Activated naive CD8-positive, alpha-beta T cell treated with anti-CD3 and anti-CD28 coated beads, Interleukin-2, amount 50 U/mL, for 24 hours (primary cell): ENCODE measurements at regions not wholly inside any gene's neighbourhood (a gene's known extent, or its start where the extent isn't known, plus 50 kb on each side); places are given as distances from the start of the nearest gene placed in this dataset.
"Not testable (repeated sequence)": the region's sequence is repeated elsewhere in the genome, so short reads cannot be mapped to it uniquely, and the experiment has no call there.

Experiments
- ATAC-seq: fragments of 150-1000 bp; cut with Tn5 transposase; one replicate; pipeline ENCODE4 v1.10.0; 2021
- DNase-seq: peaks from one replicate; pipeline ENCODE4 v3.0.0; 2021
- H3K27ac Mint-ChIP-seq: one replicate; pipeline ENCODE4 v1.8.0; 2021; ENCODE audit warnings: mild to moderate bottlenecking, mixed read lengths
- H3K27me3 Mint-ChIP-seq: one replicate; pipeline ENCODE4 v1.8.0; 2021; ENCODE audit warnings: mixed read lengths
- H3K36me3 Mint-ChIP-seq: one replicate; pipeline ENCODE4 v1.8.0; 2021; ENCODE audit warnings: low read depth, mixed read lengths
- H3K4me1 Mint-ChIP-seq: one replicate; pipeline ENCODE4 v1.8.0; 2021; ENCODE audit warnings: mixed read lengths
- H3K4me3 Mint-ChIP-seq: one replicate; pipeline ENCODE4 v1.8.0; 2021; ENCODE audit warnings: mild to moderate bottlenecking, moderate library complexity, mixed read lengths
- H3K9me3 Mint-ChIP-seq: one replicate; pipeline ENCODE4 v1.8.0; 2021; ENCODE audit warnings: mixed read lengths

GRCh38 chr2:22126106-22126505 lies 1002.3 kb downstream of the TDRD15 start:
- H3K27me3 Mint-ChIP-seq: no peaks in the 10 kb centered on the region
- DNase-seq (no peak), ATAC-seq (no peak)
- H3K4me1 Mint-ChIP-seq: no peaks in the 10 kb centered on the region
- H3K9me3 Mint-ChIP-seq: peaks cover 22% of the 10 kb centered on the region
- H3K36me3 Mint-ChIP-seq: no peaks in the 10 kb centered on the region
- no peak overlapping the region for H3K27ac Mint-ChIP-seq
- no peak overlapping the region for H3K4me3 Mint-ChIP-seq

DNA sequence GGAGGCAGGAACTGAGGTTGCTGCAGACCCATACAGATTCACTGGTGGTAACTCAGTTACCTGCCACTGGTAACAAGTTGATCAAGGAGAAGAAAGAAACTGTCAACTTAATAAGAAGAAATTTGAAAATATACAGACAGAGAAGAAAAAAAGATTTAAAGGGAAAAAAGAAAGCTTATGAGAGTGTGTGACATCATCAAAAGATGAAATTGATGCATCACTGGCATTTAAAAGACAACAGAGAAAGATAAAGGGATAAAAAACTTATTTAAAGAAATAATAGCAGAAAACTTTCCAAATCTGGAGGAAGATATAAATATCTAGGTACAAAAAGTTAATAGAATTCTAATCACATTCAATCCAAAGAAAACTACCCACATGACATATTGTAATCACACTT lies 1003.2 kb downstream of the TDRD15 start:
- no peak overlapping the region for H3K27ac Mint-ChIP-seq
- H3K4me1 Mint-ChIP-seq: no peaks in the 10 kb centered on the region
- H3K36me3 Mint-ChIP-seq: no peaks in the 10 kb centered on the region
- DNase-seq (no peak), ATAC-seq (no peak)
- H3K27me3 Mint-ChIP-seq: no peaks in the 10 kb centered on the region
- no peak overlapping the region for H3K4me3 Mint-ChIP-seq
- H3K9me3 Mint-ChIP-seq: peaks cover 18% of the 10 kb centered on the region

DNA sequence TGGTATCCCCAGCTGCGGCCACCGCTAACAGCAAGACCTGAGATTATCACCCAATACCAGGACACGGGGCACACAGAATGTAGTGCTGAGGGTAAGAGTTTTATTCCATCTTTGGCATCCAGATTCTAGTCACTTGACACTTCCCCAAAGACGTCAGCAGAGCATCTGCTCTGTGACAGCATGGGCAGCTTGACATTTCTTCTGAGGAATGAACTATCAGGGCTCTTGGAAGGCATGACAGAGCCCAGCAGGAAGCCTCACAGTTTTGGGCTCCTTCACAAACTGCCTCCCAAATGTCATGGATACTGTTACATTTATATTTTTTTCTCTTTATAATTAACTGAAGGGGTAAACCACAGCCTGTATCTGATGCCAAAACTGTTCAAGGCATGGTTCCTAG lies 1010.7 kb downstream of the TDRD15 start:
- ATAC-seq (no peak), DNase-seq (no peak)
- no peaks in the 10 kb centered on the region for H3K4me1 Mint-ChIP-seq
- H3K27ac Mint-ChIP-seq: no peak overlapping the region
- peaks cover 17% of the 10 kb centered on the region for H3K9me3 Mint-ChIP-seq
- no peaks in the 10 kb centered on the region for H3K36me3 Mint-ChIP-seq
- H3K27me3 Mint-ChIP-seq: no peaks in the 10 kb centered on the region
- H3K4me3 Mint-ChIP-seq: no peak overlapping the region

GRCh38 chr2:22136446-22136845 lies 1012.7 kb downstream of the TDRD15 start:
- Mint-ChIP-seq H3K4me1 (no peaks in the 10 kb centered on the region), H3K36me3 (no peaks in the 10 kb centered on the region), H3K27ac (no peak overlapping the region), H3K27me3 (no peaks in the 10 kb centered on the region), H3K9me3 (peaks cover 22% of the 10 kb centered on the region), H3K4me3 (no peak overlapping the region)
- no peak for ATAC-seq
- no peak for DNase-seq

DNA sequence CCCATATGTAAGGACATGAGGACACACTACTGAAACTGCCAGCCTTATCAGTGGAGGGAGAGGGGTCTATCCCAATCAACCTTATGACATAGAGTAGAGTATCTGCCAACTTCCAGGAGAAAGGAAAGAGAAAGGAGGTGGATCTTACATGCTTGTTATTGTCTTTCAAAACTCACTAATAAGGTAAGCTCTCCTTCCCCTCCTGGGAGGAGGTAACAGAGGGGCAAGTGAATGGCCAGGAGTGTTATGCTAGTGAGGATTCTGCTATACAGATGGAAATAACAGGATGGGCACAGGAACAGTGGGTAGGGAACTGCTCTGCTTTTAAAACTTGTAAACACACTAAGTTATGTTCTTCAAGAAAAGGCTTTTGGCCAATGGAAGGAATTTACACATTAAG lies 1020.1 kb downstream of the TDRD15 start:
- H3K9me3 Mint-ChIP-seq: peaks cover 26% of the 10 kb centered on the region
- no peak for DNase-seq
- H3K27me3 Mint-ChIP-seq: no peaks in the 10 kb centered on the region
- no peak for ATAC-seq
- no peaks in the 10 kb centered on the region for H3K36me3 Mint-ChIP-seq
- no peaks in the 10 kb centered on the region for H3K4me1 Mint-ChIP-seq
- H3K4me3 Mint-ChIP-seq: no peak overlapping the region
- no peak overlapping the region for H3K27ac Mint-ChIP-seq

GRCh38 chr2:22153931-22154613 lies 1030.3 kb downstream of the TDRD15 start:
- Mint-ChIP-seq H3K27ac (no peak overlapping the region), H3K36me3 (no peaks in the 10 kb centered on the region), H3K9me3 (peaks cover 12% of the 10 kb centered on the region), H3K4me3 (no peak overlapping the region), H3K27me3 (no peaks in the 10 kb centered on the region), H3K4me1 (no peaks in the 10 kb centered on the region)
- DNase-seq (no peak), ATAC-seq (no peak)

DNA sequence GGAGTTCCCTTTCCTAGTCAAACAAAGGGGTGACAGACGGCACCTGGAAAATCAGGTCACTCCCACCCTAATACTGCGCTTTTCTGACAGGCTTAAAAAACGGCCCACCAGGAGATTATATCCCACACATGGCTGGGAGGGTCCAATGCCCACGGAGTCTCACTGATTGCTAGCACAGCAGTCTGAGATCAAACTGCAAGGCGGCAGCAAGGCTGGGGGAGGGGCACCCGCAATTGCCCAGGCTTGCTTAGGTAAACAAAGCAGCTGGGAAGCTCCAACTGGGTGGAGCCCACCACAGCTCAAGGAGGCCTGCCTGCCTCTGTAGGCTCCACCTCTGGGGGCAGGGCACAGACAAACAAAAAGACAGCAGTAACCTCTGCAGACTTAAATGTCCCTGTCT lies 1032.9 kb downstream of the TDRD15 start:
- H3K4me1 Mint-ChIP-seq, H3K27me3 Mint-ChIP-seq, ATAC-seq, H3K4me3 Mint-ChIP-seq, DNase-seq, H3K36me3 Mint-ChIP-seq, H3K27ac Mint-ChIP-seq, H3K9me3 Mint-ChIP-seq: not testable (repeated sequence)

DNA sequence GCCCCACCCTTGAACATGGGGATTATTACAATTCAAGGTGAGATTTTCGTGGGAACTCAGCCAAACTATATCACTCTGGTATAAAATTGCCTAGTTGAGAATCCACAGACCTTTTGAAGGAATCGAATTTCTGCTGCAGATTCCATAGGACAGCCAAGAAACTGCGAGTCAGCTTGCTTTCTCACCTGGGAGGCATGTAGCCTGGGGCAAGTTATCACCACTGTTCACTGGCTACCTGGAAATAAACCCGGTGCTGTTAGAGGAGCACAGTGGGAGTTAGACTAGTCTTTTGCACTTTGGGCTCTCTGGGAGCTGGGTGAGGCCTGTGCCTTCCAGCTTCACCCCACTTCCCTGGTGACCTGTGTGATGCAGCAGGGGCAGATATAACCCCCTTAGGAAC lies 1043.5 kb downstream of the TDRD15 start:
- Mint-ChIP-seq H3K4me1 (no peaks in the 10 kb centered on the region), H3K27ac (no peak overlapping the region), H3K27me3 (no peaks in the 10 kb centered on the region), H3K4me3 (no peak overlapping the region), H3K9me3 (peaks cover 35% of the 10 kb centered on the region), H3K36me3 (no peaks in the 10 kb centered on the region)
- no peak for DNase-seq
- no peak for ATAC-seq

DNA sequence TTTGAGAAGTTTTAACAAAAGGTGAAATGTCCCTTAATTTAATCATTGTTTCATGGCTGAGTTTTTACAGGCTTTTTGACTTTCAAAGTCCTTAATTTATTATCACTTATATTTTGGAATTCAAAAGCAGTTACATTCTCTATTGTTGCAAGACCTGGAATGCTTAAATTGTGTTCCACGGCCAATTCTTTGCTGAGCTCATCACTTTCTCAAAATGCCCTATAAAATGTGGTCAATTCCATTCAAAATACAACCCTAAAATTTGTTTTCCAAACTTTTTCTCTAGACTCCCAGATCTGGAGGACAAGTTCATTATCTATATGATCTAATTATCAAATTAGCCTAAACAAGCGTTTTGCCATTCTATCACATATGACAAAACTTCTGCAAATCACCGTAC lies 1051.2 kb downstream of the TDRD15 start:
- no peak overlapping the region for H3K27ac Mint-ChIP-seq
- ATAC-seq (no peak), DNase-seq (no peak)
- H3K9me3 Mint-ChIP-seq: peaks cover 18% of the 10 kb centered on the region
- no peak overlapping the region for H3K4me3 Mint-ChIP-seq
- no peaks in the 10 kb centered on the region for H3K36me3 Mint-ChIP-seq
- H3K27me3 Mint-ChIP-seq: no peaks in the 10 kb centered on the region
- H3K4me1 Mint-ChIP-seq: no peaks in the 10 kb centered on the region

- Mint-ChIP-seq H3K27me3 (no peaks in the 10 kb centered on the region), H3K36me3 (no peaks in the 10 kb centered on the region), H3K4me1 (no peaks in the 10 kb centered on the region), H3K9me3 (peaks cover 11% of the 10 kb centered on the region), H3K27ac (no peak overlapping the region), H3K4me3 (no peak overlapping the region)
- ATAC-seq (no peak), DNase-seq (no peak)
These were observed 1061.5 kb downstream of the TDRD15 start for GRCh38 chr2:22185251-22185650.

DNA sequence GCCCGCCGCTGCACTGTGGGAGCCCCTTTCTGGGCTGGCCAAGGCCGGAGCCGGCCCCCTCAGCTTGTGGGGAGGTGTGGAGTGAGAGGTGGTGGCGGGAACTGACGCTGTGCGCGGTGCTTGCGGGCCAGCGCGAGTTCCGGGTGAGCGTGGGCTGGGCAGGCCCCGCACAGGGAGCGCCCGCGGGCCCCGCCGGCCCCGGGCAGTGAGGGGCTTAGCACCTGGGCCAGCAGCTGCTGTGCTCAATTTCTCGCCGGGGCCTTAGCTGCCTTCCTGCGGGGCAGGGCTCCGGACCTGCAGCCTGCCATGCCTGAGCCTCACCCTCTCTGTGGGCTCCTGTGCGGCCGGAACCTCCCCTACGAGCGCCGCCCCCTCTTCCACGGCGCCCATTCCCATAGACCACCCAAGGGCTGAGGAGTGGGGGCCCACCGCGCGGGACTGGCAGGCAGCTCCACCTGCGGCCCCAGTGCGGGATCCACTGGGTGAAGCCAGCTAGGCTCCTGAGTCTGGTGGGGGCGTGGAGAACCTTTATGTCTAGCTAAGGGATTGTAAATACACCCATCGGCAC lies 1062.6 kb downstream of the TDRD15 start:
- H3K4me1 Mint-ChIP-seq, H3K9me3 Mint-ChIP-seq, DNase-seq, H3K27me3 Mint-ChIP-seq, H3K4me3 Mint-ChIP-seq, H3K36me3 Mint-ChIP-seq, H3K27ac Mint-ChIP-seq, ATAC-seq: not testable (repeated sequence)

DNA sequence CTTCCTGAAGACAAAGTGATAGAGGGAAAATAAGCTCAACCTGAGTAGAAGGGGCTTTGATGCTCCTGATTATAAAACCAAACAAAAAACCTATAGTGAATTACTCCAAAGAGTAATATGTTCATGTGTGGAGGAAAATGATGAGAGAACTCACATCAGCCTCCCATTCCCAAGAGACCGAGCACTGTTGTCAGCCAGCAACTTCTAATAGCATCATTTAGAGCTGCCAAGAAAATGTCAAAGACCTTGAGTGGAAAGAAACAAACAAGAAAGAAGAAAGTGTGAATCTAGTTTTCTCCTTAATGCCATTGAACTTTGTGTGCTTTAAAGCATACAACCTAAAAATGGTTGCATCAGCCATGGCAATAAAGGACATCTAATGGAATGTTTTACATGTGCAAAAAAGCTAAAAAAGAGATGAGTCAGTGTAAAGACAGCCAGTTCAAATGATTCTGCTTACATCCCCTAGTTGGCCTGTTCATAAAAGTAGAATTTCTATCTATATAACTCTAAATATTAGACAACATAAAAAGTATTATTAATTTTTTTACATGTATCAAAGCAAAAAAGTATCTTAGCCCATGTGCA lies 1066.2 kb downstream of the TDRD15 start:
- ATAC-seq (no peak), DNase-seq (no peak)
- H3K27ac Mint-ChIP-seq: no peak overlapping the region
- no peaks in the 10 kb centered on the region for H3K36me3 Mint-ChIP-seq
- no peaks in the 10 kb centered on the region for H3K27me3 Mint-ChIP-seq
- H3K4me3 Mint-ChIP-seq: no peak overlapping the region
- H3K9me3 Mint-ChIP-seq: peaks cover 12% of the 10 kb centered on the region
- no peaks in the 10 kb centered on the region for H3K4me1 Mint-ChIP-seq

DNA sequence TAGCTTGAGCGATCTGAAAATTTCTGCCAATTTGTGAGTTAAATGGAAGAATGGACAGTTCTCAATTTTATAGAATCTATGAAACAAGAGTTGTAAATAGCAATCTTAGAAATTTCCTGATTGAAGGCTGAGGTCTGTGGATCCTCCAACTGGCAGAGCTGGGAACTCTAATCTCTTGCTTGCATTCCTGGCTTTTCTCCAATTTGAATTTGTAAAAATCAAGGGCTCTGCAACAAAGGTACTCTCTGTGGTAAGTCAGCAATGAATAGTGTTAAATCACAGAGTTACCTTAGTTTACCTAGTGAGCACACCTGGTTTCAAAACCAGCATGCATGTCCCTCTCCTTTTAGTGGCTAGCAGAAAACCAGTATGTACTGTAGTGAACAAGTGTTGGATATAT lies 1070.5 kb downstream of the TDRD15 start:
- no peak overlapping the region for H3K27ac Mint-ChIP-seq
- no peaks in the 10 kb centered on the region for H3K36me3 Mint-ChIP-seq
- H3K9me3 Mint-ChIP-seq: peaks cover 16% of the 10 kb centered on the region

GRCh38 chr2:22196806-22197205 lies 1073.0 kb downstream of the TDRD15 start:
- Mint-ChIP-seq H3K27ac (no peak overlapping the region), H3K27me3 (no peaks in the 10 kb centered on the region), H3K36me3 (no peaks in the 10 kb centered on the region), H3K4me3 (no peak overlapping the region), H3K4me1 (no peaks in the 10 kb centered on the region), H3K9me3 (peaks cover 8% of the 10 kb centered on the region)
- DNase-seq: no peak
- ATAC-seq: no peak

More for the DNA sequence above, 1070.5 kb downstream of the TDRD15 start:
- ATAC-seq (no peak), DNase-seq (no peak)
- no peak overlapping the region for H3K4me3 Mint-ChIP-seq
- H3K27me3 Mint-ChIP-seq: no peaks in the 10 kb centered on the region
- H3K4me1 Mint-ChIP-seq: no peaks in the 10 kb centered on the region

DNA sequence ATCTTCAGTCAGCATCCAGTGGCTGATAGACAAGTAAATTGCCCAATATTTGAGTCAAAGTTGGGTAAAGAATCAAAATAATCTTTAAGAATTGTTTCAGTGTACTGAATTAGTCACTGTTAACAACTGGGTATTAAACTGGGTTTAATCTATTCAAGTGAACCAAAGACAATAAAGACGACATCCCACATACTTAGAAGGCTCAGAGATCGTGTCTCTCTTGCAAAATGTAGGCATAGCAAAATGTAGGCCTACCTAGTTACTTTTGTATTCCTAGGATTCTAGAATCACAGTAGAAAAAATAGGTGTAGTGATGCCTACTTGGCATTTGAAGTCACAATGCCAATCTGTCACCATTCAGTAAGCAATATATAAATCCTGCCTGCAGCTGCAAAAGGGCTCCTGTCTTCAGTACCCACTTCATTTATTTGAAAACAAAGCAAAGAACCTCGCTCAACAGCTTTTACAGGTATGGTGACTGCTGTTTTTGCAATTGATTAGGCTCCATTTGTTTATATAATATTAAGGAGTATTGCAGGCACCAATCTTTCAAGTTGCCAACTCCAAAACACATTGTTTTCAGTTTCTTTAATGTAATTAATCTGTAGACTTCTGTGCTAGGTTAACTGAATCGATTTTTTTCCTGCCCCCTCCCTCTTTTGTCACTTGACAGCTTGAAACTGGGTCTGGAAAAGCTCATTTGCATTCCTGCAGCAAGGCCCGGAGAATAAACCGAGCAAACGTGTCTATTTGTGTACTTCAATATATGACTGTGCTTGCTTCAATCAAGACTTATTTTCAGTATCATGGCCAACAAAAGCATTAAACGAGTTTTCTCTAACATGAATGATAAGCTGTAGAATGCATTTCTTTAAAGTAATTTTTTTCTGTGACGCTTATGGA lies 1074.9 kb downstream of the TDRD15 start:
- no peak for DNase-seq
- Mint-ChIP-seq H3K27me3 (no peaks in the 10 kb centered on the region), H3K27ac (no peak overlapping the region), H3K4me1 (no peaks in the 10 kb centered on the region), H3K36me3 (no peaks in the 10 kb centered on the region), H3K9me3 (peaks cover 9% of the 10 kb centered on the region), H3K4me3 (no peak overlapping the region)
- no peak for ATAC-seq
